Loucy (cell line): ENCODE measurements at regions not wholly inside any gene's neighbourhood (a gene's known extent, or its start where the extent isn't known, plus 50 kb on each side); places are given as distances from the start of the nearest gene placed in this dataset.
"Not testable (repeated sequence)": the region's sequence is repeated elsewhere in the genome, so short reads cannot be mapped to it uniquely, and the experiment has no call there.

ENCODE experiments used
- CTCF ChIP-seq: fragments of 200-600 bp; sonication (generic); conservative IDR thresholded peaks from 2 replicates; pipeline ENCODE4 v1.5.1; 2014; ENCODE audit warnings: mild to moderate bottlenecking, antibody characterized with exemption, low read length
- EZH2phosphoT487 ChIP-seq: fragments of 200-600 bp; IDR thresholded peaks from 2 replicates; pipeline ENCODE4 v1.6.1; 2018; ENCODE audit warnings: antibody characterized with exemption, mild to moderate bottlenecking, moderate library complexity, borderline replicate concordance

DNA sequence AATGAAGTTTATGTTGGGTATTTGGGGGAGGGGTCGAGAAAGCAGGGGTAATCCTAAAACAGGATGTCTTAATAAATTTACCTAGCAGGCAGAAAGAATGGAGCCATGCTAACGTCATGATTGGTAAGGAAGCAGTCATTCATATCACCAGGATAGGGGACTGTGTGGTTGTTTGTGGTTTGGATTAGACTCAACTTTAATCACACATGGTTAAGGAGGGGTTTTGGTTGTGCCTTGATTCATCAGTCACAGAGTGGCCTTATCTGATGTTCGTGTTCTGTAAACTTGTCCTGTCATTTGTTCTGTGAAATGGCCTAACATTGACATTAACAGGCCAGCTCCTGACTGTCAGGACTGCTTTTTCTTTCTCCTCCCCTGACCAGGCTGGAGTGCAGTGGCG lies 119.1 kb downstream of the GOLGA6L22 start:
- TF ChIP-seq CTCF, EZH2phosphoT487: not testable (repeated sequence)
